HG03442 (cell line): ENCODE measurements at regions not wholly inside any gene's neighbourhood (a gene's known extent, or its start where the extent isn't known, plus 50 kb on each side); places are given as distances from the start of the nearest gene placed in this dataset.
"Not testable (repeated sequence)": the region's sequence is repeated elsewhere in the genome, so short reads cannot be mapped to it uniquely, and the experiment has no call there.

Source experiments
- ATAC-seq: cut with Tn5 transposase; IDR thresholded peaks from one replicate; pipeline ENCODE4 v1.9.1; 2021; ENCODE audit warnings: mild to moderate bottlenecking, moderate library complexity; ENCODE audit not compliant: unreplicated experiment

GRCh38 chr13:80840316-80840976 is 499.5 kb upstream of the SPRY2 start:
- ATAC-seq, result no peak

GRCh38 chr13:80835902-80836301 is 495.0 kb upstream of the SPRY2 start:
- no peak for ATAC-seq

- no peak for ATAC-seq
These were observed 489.5 kb upstream of the SPRY2 start for GRCh38 chr13:80830431-80830830.

- ATAC-seq, result no peak
These were observed 487.8 kb upstream of the SPRY2 start for GRCh38 chr13:80828759-80829158.

GRCh38 chr13:80825276-80825675 is 484.4 kb upstream of the SPRY2 start:
- no peak for ATAC-seq

GRCh38 chr13:80824229-80824628 is 483.3 kb upstream of the SPRY2 start:
- no peak for ATAC-seq

- ATAC-seq, result no peak
These were observed 482.5 kb upstream of the SPRY2 start for GRCh38 chr13:80823472-80823871.

- no peak for ATAC-seq
These were observed 480.5 kb upstream of the SPRY2 start for GRCh38 chr13:80821466-80821865.

- ATAC-seq, result no peak
These were observed 477.1 kb upstream of the SPRY2 start for GRCh38 chr13:80817979-80818378.

- no peak for ATAC-seq
These were observed 473.6 kb upstream of the SPRY2 start for GRCh38 chr13:80814541-80814940.

GRCh38 chr13:80810294-80810693 is 469.4 kb upstream of the SPRY2 start:
- ATAC-seq, result not testable (repeated sequence)

GRCh38 chr13:80802946-80803345 is 462.0 kb upstream of the SPRY2 start:
- no peak for ATAC-seq

GRCh38 chr13:80798576-80799133 is 457.7 kb upstream of the SPRY2 start:
- no peak for ATAC-seq

GRCh38 chr13:80787604-80788003 is 446.7 kb upstream of the SPRY2 start:
- no peak for ATAC-seq

GRCh38 chr13:80783926-80784565 is 443.1 kb upstream of the SPRY2 start:
- no peak for ATAC-seq

- no peak for ATAC-seq
These were observed 441.5 kb upstream of the SPRY2 start for GRCh38 chr13:80782441-80782840.

GRCh38 chr13:80778297-80778696 is 437.4 kb upstream of the SPRY2 start:
- no peak for ATAC-seq

- no peak for ATAC-seq
These were observed 416.8 kb upstream of the SPRY2 start for GRCh38 chr13:80757694-80758093.

- ATAC-seq, result no peak
These were observed 415.0 kb upstream of the SPRY2 start for GRCh38 chr13:80755910-80756309.

GRCh38 chr13:80754441-80754840 is 413.5 kb upstream of the SPRY2 start:
- ATAC-seq, result no peak

- ATAC-seq, result no peak
These were observed 412.9 kb upstream of the SPRY2 start for GRCh38 chr13:80753866-80754265.

- no peak for ATAC-seq
These were observed 410.9 kb upstream of the SPRY2 start for GRCh38 chr13:80751854-80752253.
